ENCODE measurements at regions not wholly inside any gene's neighbourhood (a gene's known extent, or its start where the extent isn't known, plus 50 kb on each side); places are given as distances from the start of the nearest gene placed in this dataset.

DNA sequence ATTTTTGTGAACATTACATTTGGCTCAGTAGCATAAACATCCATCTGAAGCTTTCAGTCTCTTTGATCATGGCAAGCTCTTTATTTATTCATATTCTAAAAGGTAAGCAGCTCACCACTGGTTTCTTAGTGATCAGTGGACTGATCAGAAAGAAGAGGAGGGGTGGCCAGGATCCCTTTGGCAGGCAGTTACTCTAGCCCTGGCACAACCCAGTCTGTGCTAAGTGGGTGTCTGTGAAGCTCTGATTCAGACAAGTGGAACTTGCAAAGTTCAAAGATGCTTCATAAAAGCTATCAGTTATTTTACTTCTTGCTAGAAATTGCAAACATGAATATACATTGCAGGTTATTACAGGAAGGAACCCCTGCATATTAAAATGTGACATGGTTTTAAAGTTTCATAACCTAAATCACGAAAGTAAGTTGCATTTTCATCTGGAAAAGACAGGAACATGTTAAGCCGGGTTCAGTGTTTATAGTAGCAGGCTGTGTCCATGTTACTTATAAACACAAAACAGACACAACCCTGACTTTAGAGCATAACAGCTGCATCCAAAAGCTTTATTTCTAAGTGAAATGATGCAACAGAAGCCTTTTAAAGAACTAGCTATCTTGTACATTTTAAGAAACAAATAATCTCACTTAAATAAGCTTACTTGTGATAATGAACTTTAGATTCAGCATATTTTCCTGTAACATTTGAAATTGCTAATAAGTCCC, 785.3 kb downstream of the MCTP2 start:
- no peak for TF ChIP-seq POLR2AphosphoS5 (IDR thresholded peaks at IDR 0.05; ENCODE audit: low read depth, low read length)
- TF ChIP-seq, protein P1, sequence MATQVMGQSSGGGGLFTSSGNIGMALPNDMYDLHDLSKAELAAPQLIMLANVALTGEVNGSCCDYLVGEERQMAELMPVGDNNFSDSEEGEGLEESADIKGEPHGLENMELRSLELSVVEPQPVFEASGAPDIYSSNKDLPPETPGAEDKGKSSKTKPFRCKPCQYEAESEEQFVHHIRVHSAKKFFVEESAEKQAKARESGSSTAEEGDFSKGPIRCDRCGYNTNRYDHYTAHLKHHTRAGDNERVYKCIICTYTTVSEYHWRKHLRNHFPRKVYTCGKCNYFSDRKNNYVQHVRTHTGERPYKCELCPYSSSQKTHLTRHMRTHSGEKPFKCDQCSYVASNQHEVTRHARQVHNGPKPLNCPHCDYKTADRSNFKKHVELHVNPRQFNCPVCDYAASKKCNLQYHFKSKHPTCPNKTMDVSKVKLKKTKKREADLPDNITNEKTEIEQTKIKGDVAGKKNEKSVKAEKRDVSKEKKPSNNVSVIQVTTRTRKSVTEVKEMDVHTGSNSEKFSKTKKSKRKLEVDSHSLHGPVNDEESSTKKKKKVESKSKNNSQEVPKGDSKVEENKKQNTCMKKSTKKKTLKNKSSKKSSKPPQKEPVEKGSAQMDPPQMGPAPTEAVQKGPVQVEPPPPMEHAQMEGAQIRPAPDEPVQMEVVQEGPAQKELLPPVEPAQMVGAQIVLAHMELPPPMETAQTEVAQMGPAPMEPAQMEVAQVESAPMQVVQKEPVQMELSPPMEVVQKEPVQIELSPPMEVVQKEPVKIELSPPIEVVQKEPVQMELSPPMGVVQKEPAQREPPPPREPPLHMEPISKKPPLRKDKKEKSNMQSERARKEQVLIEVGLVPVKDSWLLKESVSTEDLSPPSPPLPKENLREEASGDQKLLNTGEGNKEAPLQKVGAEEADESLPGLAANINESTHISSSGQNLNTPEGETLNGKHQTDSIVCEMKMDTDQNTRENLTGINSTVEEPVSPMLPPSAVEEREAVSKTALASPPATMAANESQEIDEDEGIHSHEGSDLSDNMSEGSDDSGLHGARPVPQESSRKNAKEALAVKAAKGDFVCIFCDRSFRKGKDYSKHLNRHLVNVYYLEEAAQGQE (IDR thresholded peaks at IDR 0.05; ENCODE audit: insufficient read depth in 1 of 2, low read depth in 2 of 2, low read length in 2 of 2): no peak
- no peak for TF ChIP-seq SIN3A (IDR thresholded peaks at IDR 0.05; ENCODE audit: borderline replicate concordance, insufficient read depth, low read length)
- TF ChIP-seq FOXP2 (optimal IDR thresholded peaks at IDR 0.05; ENCODE audit: borderline replicate concordance, extremely low read depth, extremely low read length, insufficient read depth): no peak
- no peak for TF ChIP-seq TAF1 (IDR thresholded peaks at IDR 0.05; ENCODE audit: borderline replicate concordance, insufficient read depth, low read length)

DNA sequence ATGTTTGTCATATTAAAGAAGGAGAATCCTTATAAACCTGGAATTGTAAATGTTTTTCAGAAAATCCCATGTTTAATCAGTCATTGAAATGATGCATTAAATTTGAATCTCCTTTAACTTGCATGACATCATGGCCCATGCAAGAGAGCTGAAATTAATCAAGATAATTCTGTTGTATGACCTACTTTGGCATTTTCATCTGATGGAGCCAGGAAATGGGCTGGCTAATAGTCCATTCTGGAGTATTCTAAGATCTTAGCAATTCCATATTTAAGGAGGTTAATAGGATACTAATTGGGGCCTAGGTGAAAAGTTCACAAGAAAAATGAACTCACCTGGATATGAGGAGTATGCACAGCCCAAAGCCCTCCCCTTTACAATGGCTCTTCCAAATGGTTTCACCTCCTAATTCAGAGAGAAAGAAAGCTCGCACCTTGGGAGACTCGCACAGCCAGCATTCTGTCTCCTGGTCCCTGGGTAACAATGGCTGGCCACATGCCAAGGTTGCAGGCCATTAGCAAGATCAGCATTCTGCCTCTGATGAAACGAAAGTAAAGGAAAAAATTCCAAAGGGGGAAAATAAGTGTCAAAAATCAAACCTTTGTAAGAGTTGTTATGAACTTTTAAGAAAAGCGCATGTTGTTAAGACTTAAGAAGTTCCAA, 786.4 kb downstream of the MCTP2 start:
- TF ChIP-seq SIN3A (IDR thresholded peaks at IDR 0.05; ENCODE audit: borderline replicate concordance, insufficient read depth, low read length): no peak
- TF ChIP-seq, protein P1 (IDR thresholded peaks at IDR 0.05; ENCODE audit: insufficient read depth in 1 of 2, low read depth in 2 of 2, low read length in 2 of 2): no peak
- no peak for TF ChIP-seq TAF1 (IDR thresholded peaks at IDR 0.05; ENCODE audit: borderline replicate concordance, insufficient read depth, low read length)
- no peak for TF ChIP-seq FOXP2 (optimal IDR thresholded peaks at IDR 0.05; ENCODE audit: borderline replicate concordance, extremely low read depth, extremely low read length, insufficient read depth)
- TF ChIP-seq POLR2AphosphoS5 (IDR thresholded peaks at IDR 0.05; ENCODE audit: low read depth, low read length): no peak

DNA sequence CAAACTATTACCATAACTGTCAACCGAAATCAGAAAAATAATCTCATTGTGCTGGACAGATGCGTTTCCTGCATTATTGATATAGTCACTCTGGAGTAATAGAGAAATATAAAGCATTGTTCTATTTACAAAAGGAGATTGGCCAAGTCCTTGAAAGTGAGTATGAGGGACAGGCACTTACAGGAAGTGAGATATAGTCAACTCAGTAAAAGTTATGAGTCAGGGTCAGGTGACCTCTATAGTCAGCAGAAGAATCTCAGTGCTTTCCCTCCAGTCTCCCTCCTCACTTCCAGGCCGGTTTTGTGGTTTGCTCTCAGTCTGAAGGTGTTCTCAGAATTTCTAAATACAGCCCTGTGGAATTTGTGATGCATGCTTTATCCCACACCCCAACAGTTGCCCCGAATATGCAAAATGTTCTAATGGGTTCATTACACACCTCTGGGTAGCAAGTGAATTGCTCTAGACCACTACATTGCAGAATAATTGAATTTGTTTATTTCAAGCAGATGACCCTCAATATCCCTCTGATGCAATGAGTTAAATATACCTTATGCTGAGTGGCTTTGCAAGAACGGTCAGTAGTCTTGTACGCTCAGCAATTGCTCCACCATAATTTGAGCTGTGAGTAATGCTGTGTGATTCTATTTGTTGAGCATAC, 787.7 kb downstream of the MCTP2 start:
- TF ChIP-seq TAF1 (IDR thresholded peaks at IDR 0.05; ENCODE audit: borderline replicate concordance, insufficient read depth, low read length): no peak
- TF ChIP-seq, protein P1 (IDR thresholded peaks at IDR 0.05; ENCODE audit: insufficient read depth in 1 of 2, low read depth in 2 of 2, low read length in 2 of 2): no peak
- TF ChIP-seq FOXP2 (optimal IDR thresholded peaks at IDR 0.05; ENCODE audit: borderline replicate concordance, extremely low read depth, extremely low read length, insufficient read depth): no peak
- no peak for TF ChIP-seq POLR2AphosphoS5 (IDR thresholded peaks at IDR 0.05; ENCODE audit: low read depth, low read length)
- TF ChIP-seq SIN3A (IDR thresholded peaks at IDR 0.05; ENCODE audit: borderline replicate concordance, insufficient read depth, low read length): no peak

DNA sequence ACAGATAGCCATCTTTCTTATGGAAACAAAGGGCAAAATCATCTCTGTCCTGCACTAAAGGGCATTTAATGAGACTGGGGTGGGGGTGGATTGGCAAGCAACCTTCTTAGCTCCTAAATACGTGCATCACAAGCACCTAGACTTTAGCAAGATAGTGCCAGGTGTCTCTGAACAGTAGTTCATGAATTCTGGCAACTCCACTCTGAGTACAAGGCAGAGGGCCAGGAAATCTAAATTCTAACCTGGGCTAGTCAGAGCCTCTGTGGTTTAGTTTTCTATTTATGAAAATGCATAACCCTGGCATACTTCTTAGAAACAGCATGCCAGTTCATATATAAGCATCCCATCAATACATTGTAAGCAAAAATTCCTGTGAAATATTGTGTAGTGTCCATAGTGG, 788.5 kb downstream of the MCTP2 start:
- no peak for TF ChIP-seq TAF1 (IDR thresholded peaks at IDR 0.05; ENCODE audit: borderline replicate concordance, insufficient read depth, low read length)
- no peak for TF ChIP-seq FOXP2 (optimal IDR thresholded peaks at IDR 0.05; ENCODE audit: borderline replicate concordance, extremely low read depth, extremely low read length, insufficient read depth)
- TF ChIP-seq SIN3A (IDR thresholded peaks at IDR 0.05; ENCODE audit: borderline replicate concordance, insufficient read depth, low read length): no peak
- no peak for TF ChIP-seq POLR2AphosphoS5 (IDR thresholded peaks at IDR 0.05; ENCODE audit: low read depth, low read length)
- TF ChIP-seq, protein P1 (IDR thresholded peaks at IDR 0.05; ENCODE audit: insufficient read depth in 1 of 2, low read depth in 2 of 2, low read length in 2 of 2): no peak

All from PFSK-1 (cell line).